HG02678 (cell line): ENCODE measurements at regions not wholly inside any gene's neighbourhood (a gene's known extent, or its start where the extent isn't known, plus 50 kb on each side); places are given as distances from the start of the nearest gene placed in this dataset.

Source experiments
- ATAC-seq: cut with Tn5 transposase; IDR thresholded peaks from one replicate; pipeline ENCODE4 v1.9.1; 2021; ENCODE audit warnings: mild to moderate bottlenecking, moderate library complexity; ENCODE audit not compliant: unreplicated experiment

GRCh38 chr13:31956980-31957644, 74.5 kb upstream of the FRY start:
- no peak for ATAC-seq

DNA sequence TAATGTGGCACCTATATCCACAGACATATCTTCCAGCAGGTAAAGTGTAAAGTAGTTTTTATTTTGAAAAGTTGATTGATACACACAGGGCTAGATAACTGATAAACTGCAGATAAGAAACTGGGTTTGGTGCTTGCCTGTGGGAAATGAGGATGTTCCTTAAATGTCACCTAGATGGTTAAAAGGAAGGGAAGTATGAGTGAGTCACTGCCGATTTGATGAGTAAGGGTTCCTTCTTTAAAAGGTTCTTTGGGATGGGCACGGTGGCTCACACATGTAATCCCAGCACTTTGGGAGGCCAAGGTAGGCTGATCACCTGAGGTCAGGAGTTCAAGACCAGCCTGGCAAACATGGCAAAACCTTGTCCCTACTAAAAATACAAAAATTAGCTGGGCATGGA, 73.8 kb upstream of the FRY start:
- ATAC-seq: no peak

GRCh38 chr13:31962731-31963370, 68.7 kb upstream of the FRY start:
- no peak for ATAC-seq

DNA sequence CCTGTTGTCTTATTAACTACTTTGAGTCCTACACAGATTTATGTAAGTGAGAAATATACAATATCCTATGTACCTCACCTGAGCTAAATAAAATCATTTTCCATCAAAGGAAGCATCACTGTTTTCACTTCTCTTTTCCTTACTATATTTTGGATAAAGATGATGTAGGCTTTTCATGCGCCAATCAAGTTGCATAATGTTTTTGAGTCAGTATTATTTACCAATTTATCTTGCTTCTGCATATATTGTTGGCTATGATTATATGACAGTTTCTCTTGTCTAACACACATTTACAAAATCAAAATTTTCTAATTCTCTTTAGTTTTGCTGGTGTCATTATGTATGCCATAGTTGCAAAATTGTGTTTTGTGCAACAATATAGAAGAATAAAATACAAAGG, 67.9 kb upstream of the FRY start:
- no peak for ATAC-seq

DNA sequence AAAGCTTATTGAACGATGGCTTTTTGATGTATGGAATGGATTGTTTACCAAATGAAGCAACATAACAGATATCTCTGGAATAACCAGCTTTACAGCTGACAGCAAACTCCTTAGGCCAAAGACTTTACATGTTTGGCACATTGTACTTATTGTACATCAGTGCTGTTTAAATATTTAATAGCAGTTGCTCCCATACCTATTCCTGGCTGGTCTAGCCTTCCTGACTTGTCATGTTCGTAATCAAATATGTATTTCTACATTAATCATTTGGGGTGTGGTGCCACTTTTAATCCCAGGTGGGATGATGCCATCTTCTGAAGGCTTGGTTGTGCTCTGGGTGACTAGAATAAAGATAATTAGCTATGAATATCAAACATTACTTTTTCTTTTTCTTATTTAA, 67.4 kb upstream of the FRY start:
- ATAC-seq: no peak

- peak; percentile 94 for ATAC-seq
These were observed 66.1 kb upstream of the FRY start for GRCh38 chr13:31965361-31966066.

GRCh38 chr13:31967155-31967554, 64.4 kb upstream of the FRY start:
- ATAC-seq: no peak

GRCh38 chr13:31968473-31968872, 63.1 kb upstream of the FRY start:
- no peak for ATAC-seq

GRCh38 chr13:31970231-31970930, 61.2 kb upstream of the FRY start:
- ATAC-seq: no peak

GRCh38 chr13:31972453-31972852, 59.1 kb upstream of the FRY start:
- no peak for ATAC-seq

GRCh38 chr13:31978021-31978420, 53.6 kb upstream of the FRY start:
- no peak for ATAC-seq

DNA sequence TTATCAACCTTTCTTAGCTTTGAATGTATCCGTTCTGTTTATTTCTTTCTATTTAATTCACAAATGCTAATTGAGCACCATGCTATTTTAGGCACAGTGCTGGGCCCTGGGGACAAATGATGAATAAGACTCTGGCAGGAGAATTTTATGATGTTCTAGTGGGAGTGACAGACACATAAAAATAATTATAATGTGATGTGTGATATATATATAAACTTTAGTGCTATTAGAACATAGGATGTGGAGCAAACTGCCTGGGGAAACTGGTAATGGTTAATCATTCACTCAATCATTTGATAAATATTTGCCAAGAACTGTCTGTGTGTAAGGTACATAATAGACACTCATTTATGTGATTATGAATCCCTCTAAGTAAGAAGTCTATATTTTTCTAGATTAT, 50.7 kb upstream of the FRY start:
- no peak for ATAC-seq
